ENCODE measurements at regions not wholly inside any gene's neighbourhood (a gene's known extent, or its start where the extent isn't known, plus 50 kb on each side); places are given as distances from the start of the nearest gene placed in this dataset.

GRCh38 chrX:9196961-9197640, 163.2 kb upstream of the FAM9B start:
- no peak for DNase-seq

DNA sequence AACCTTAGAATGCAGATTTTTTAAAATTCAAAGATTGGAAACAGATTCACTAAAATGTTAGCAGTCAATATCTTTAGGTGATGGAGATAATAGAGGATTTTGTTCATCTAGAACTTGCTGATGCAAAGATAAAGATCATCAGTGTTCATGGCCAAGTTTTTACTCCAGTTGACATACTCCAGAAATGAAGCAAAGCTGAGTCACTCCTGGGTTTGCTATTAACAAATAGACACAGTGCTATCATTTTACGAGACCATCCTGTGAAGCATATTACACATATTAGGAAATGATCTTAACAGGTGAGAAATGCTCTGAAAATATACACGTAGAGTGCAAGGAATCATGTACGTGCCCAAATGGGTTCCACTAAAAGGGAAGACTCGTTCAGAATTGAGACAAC, 170.6 kb upstream of the FAM9B start:
- no peak for DNase-seq

GRCh38 chrX:9205599-9206223, 171.8 kb upstream of the FAM9B start:
- no peak for DNase-seq

GRCh38 chrX:9207142-9207541, 173.2 kb upstream of the FAM9B start:
- DNase-seq = no peak

DNA sequence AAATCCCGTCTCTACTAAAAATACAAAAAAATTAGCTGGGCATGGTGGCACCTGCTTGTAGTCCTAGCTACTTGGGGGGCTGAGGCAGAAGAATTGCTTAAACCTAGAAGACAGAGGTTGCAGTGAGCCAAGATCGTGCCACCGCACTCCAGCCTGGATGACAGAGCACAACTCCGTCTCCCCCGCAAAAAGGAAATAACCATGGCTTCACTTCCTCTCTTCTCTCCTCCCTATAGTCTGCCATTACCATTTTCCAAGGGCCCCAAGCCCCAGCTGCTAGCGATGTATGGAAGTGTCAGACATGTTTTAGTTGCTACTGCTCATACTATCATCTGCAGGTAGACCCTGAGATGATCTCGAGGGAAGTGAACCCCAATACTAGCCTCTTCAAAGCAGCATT, 177.3 kb upstream of the FAM9B start:
- no peak for DNase-seq

GRCh38 chrX:9221781-9222180, 187.9 kb upstream of the FAM9B start:
- DNase-seq = no peak

DNA sequence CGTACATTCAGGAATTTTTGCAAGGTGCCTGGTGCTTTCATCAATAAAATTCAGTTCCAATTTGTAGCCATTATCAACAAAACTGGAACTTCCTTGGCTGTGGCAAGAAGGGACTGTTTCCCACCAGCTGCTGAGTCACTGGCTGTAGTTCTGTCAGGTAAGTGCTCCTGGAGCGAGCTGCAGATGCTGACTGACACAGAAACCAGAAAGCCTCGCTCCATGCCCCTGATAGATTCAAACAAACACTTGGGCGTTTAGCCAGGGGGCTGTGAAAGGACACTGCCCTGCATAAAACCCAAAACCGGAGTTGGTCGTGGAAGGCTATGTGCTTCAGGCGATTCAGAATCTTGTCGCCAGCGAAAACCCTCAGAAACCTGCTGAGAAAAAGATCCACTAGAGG, 188.4 kb upstream of the FAM9B start:
- DNase-seq = no peak

DNA sequence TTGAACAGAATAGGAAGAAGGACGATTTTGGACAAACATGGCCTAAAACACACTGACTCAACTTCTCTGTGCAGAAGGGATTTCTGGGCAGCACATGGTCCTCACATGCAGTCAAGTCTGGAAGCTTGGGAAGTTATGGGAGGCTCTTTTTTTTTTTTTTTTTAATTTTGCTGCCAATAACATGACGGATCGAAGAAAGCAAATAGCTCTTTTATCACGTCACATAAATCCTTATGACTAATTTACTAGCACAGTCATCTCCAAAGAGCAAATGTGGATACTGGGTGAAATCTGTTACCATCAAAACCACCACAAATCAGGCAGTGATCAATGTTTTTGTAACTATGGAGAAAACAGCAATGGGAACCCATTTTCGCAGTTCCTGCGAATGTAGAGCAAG, 193.3 kb upstream of the FAM9B start:
- DNase-seq = no peak

DNA sequence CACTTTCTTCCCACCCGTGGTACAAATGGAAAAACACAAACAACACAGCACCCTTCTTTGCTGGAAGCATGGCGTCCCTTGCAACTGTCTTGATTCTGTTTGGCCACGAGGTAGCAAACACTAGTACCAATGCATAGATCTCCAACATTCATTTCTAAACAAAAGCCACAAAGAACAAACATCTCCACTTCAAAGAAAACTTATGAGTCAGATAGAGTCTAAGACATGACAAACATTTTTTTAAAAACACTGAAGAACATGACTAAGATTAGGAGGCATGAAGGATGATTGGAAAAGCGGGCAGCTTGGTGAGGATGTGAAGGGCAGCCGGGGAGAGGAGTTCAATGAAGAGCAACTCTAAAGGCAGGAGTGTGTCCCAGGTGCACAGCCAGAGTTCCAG, 197.6 kb upstream of the FAM9B start:
- DNase-seq = no peak

- DNase-seq = no peak
Observed at GRCh38 chrX:9233141-9233540, 199.2 kb upstream of the FAM9B start.

DNA sequence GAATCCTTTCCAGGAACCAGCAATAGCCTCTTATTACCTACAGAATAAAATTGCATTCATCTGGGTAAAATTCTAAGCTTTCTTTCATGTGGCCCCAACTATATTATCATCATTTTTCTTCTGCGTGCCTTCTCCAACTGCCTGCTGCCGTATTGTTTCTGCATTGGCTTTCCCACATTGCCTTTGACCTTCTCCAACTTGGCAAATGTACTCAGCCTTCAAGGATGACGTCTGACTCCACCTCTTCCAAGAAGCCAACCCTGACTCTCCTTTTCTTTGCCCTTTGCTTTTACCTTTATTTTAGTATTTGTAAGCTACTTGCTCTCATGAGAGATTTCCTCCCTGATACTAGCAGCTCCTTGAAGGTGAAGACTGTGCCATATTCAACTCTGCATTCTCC, 200.4 kb upstream of the FAM9B start:
- DNase-seq = no peak

DNA sequence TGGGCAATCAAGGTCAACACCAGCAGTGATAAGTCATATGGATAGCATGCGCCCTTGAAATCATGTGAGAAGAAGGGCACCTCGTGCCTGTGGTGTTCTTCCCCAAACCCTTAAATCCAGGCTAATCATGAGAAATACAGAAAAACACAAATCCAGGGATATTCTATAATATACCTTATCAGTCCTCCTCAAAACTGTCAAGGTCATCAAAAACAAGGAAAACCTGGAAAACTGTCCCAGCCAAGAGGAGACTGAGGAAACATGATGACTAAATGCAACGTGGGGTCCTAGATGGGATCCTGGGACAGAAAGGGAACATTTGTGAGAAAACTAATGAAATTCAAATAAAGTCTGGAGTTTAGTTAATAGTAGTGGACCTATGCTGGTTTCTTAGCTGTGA, 201.8 kb upstream of the FAM9B start:
- no peak for DNase-seq

- no peak for DNase-seq
Observed at GRCh38 chrX:9240956-9241355, 207.0 kb upstream of the FAM9B start.

- DNase-seq = no peak
Observed at GRCh38 chrX:9241427-9241826, 207.5 kb upstream of the FAM9B start.

GRCh38 chrX:9249051-9249846, 215.3 kb upstream of the FAM9B start:
- no peak for DNase-seq

- DNase-seq = no peak
Observed at GRCh38 chrX:9252182-9252581, 212.7 kb upstream of the TBL1X start.

DNA sequence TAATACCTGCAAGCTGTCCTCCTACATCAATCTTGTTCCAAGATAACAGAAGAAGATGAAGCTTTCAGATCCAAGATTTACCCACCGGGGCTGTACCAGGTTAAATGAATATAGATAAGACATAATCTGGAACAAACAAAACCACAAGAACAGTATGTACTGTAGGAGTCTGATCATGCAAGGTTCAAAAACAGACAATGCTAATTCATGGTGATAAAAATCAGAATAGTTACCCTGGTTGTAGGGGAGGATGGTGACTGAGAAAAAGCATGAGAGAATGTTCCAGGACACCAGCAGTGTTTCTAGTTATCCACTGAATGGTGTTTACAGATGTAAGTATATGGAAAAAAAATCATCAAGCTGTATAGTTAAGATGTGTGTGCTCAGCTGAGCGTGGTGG, 211.6 kb upstream of the TBL1X start:
- no peak for DNase-seq

- peak; percentile 24 for DNase-seq
Observed at GRCh38 chrX:9257718-9258420, 207.0 kb upstream of the TBL1X start.

DNA sequence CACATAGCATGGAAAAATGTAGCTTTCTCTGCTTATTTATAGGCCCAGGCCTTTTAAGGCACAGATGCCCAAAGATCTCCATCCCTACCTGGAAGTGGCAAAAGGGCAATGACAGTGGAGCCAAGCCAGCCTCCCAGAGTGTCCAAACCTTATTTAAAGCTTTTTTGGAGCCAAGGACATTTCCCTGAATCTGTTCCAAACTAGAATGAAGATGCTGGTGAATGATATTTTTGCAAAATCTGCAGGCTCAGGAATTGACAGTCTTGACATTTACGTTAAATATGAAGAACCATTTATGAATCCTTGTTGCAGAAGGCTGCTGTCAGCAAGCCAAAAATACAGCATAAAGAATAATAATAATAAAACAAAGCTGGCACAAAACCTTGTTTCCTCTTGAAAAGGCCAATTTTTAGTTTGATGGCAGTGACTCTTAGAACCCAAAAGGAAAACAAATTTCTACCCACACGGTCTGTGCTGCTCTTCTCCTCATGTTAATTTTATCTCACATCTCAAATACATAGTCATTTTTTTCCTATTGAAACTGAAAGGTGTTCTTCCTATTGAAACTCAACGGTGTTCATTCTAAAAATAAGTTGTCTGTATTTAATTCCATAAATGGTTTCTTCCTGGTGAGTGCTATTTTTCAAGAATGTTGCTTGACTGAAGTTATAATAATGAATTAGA, 206.3 kb upstream of the TBL1X start:
- DNase-seq = no peak

- no peak for DNase-seq
Observed at GRCh38 chrX:9260603-9261002, 204.3 kb upstream of the TBL1X start.

- DNase-seq = no peak
Observed at GRCh38 chrX:9267415-9267814, 197.4 kb upstream of the TBL1X start.

- no peak for DNase-seq
Observed at GRCh38 chrX:9269134-9269533, 195.7 kb upstream of the TBL1X start.
